Activated CD4-positive, alpha-beta memory T cell treated with anti-CD3 and anti-CD28 coated beads for 36 hours (primary cell): ENCODE measurements at regions not wholly inside any gene's neighbourhood (a gene's known extent, or its start where the extent isn't known, plus 50 kb on each side); places are given as distances from the start of the nearest gene placed in this dataset.

ENCODE experiments used
- CTCF ChIA-PET: fragments of 350-600 bp; sonication (Branson Sonifier 250); formaldehyde crosslinking; loops from one replicate; lab custom pipeline; 2021; ENCODE audit warnings: antibody characterized with exemption, inconsistent platforms; lab: Charles Lee
- POLR2A ChIA-PET: fragments of 350-600 bp; sonication (Branson Sonifier 250); formaldehyde crosslinking; loops from one replicate; lab custom pipeline; 2021; ENCODE audit warnings: antibody characterized with exemption; lab: Charles Lee
- DNase-seq: peaks from one replicate; pipeline ENCODE4 v3.0.0-alpha.2; 2020
- H3K27ac Mint-ChIP-seq: one replicate; pipeline ENCODE4 v1.8.0; 2021; ENCODE audit warnings: mixed read lengths
- H3K27me3 Mint-ChIP-seq: one replicate; pipeline ENCODE4 v1.8.0; 2021; ENCODE audit warnings: mixed read lengths
- H3K36me3 Mint-ChIP-seq: one replicate; pipeline ENCODE4 v1.8.0; 2021; ENCODE audit warnings: mixed read lengths
- H3K4me1 Mint-ChIP-seq: one replicate; pipeline ENCODE4 v1.8.0; 2021; ENCODE audit warnings: low read depth, mixed read lengths
- H3K4me3 Mint-ChIP-seq: one replicate; pipeline ENCODE4 v1.8.0; 2021; ENCODE audit warnings: mild to moderate bottlenecking, mixed read lengths
- H3K9me3 Mint-ChIP-seq: one replicate; pipeline ENCODE4 v1.8.0; 2021; ENCODE audit warnings: mixed read lengths
- intact Hi-C: fragments of 100-400 bp; cut with micrococcal nuclease; formaldehyde crosslinking; loops from one replicate; pipeline ENCODE4 v1.15.1; 2023

DNA sequence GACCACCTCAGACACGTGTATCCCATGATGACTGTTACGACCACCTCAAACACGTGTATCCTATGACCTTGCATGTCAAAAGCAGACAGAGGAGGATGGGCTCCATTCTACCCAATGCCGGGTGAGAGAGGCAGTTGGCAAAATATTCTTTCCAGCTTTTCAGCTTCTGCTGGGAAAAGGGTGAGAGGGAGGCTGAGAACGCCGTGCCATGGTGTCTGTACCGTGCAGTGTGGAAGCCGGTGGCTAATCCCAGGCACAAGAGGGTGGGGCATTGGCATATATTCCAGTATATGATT lies 1478.4 kb downstream of the TBC1D22A start:
- Mint-ChIP-seq H3K27me3 (no peaks in the 10 kb centered on the region), H3K4me3 (no peak overlapping the region), H3K27ac (no peak overlapping the region), H3K36me3 (no peaks in the 10 kb centered on the region), H3K4me1 (no peaks in the 10 kb centered on the region), H3K9me3 (no peaks in the 10 kb centered on the region)
- ChIA-PET POLR2A (no interaction called here), CTCF (no interaction called here)
- no peak for DNase-seq
- intact Hi-C loops, result no loop called here

DNA sequence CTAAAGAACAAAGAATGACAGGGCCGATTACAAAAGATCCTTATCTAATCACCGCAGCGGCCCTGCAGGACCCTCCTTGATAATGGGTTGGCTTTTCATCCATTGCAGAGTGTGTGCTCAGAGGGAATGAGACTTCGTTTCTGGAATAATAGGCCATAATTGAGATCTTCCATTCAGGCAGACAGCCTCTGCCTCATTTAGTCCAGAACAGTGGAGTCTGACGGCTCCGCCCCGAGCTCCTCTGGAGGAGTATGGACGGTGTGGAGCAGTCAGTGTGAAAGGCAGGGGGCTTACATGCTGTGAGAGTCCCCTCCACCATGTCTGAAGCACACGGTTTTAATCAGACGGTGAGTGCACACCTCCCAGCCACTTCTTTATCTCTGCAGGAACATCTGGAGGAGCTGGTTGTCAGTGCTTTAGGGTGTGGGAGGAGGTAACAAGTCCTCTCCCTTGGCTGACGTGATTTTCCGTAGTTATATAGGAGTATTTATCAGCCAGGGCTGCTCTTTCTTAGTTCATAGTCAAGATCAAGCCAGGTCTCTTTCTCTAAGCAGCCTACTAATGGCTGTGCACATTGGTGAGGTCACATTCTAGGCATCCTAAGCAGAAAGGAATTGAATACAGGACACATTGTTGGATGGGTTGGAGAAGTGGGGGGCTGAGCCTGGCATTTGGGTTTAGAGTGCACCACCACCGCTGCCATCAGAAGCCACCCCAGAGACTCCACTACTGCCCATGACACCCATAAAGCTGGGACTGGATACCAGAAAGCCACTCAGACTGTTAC lies 1477.9 kb downstream of the TBC1D22A start:
- no peaks in the 10 kb centered on the region for H3K9me3 Mint-ChIP-seq
- intact Hi-C loops, result no loop called here
- CTCF ChIA-PET, result no interaction called here
- POLR2A ChIA-PET, result no interaction called here
- DNase-seq, result no peak
- no peak overlapping the region for H3K4me3 Mint-ChIP-seq
- H3K27me3 Mint-ChIP-seq, result no peaks in the 10 kb centered on the region
- no peak overlapping the region for H3K27ac Mint-ChIP-seq
- no peaks in the 10 kb centered on the region for H3K36me3 Mint-ChIP-seq
- H3K4me1 Mint-ChIP-seq, result no peaks in the 10 kb centered on the region

DNA sequence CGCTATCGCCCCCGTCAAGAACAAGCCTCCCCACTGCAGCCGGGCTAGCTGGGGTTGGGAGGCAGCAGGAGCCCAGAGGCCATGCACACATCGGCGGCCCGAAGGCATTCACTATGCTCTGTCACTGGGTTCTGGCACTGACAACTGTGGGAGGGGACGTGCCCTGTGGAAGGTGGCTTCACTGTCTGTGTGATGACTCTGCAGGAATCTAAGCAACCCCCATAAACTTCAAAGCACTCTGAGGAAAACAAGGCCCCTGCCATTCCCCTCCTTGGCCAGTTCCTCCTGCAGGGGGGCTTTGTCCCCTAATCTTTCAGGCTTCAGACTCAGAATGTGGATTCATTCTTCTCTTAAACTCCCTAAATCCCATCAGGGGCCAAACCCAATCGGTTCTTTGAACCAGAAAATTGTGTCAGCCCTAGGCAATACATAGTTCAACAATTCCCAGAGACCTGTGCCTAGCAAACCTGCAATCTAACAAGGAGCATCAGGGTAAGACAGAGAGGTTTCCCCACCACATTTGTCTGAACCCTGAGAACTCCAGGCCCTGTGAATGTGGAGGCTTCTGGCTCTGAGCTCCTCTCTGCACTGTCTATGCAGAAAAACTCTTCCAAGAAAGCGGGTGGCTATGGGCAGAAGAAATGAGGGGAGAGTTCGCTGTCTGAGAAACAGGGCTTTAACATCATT lies 1477.2 kb downstream of the TBC1D22A start:
- H3K27me3 Mint-ChIP-seq, result no peaks in the 10 kb centered on the region
- no peaks in the 10 kb centered on the region for H3K4me1 Mint-ChIP-seq
- no peak for DNase-seq
- no peak overlapping the region for H3K4me3 Mint-ChIP-seq
- POLR2A ChIA-PET, result no interaction called here
- H3K27ac Mint-ChIP-seq, result no peak overlapping the region
- peaks cover 1% of the 10 kb centered on the region for H3K9me3 Mint-ChIP-seq
- CTCF ChIA-PET, result no interaction called here
- intact Hi-C loops, result no loop called here
- no peaks in the 10 kb centered on the region for H3K36me3 Mint-ChIP-seq

GRCh38 chr22:48238966-48239365 lies 1476.5 kb downstream of the TBC1D22A start:
- intact Hi-C loops, result no loop called here

DNA sequence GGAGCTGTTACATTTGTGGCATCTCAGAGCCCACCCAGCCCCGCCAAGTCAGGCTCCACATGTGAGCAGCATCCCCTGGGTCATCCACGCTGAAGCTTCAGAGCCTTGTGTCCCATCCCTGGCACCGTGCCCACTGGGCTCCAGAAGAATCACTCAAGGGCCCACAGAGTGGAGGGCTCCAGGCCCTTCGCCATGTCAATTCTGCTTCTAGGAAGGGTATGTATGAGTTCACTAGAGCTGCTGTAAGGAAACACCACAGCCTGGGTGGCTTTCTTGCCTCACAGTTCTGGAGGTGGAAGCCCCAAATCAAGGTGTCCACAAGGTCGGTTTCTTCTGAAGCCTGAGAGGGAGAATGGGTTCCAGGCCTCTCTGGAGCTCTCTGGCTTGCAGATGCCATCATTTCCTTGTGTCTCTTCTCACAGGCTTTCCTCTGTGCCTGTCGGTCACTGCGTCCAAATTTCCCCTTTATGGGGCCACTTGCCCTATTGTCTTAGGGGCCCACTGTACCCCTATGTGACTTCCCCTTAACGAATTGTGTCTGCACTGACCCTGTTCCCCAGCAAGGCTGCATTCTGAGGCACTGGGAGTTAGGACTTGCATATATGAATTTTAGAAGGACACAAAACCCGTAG lies 1476.0 kb downstream of the TBC1D22A start:
- intact Hi-C loops, result no loop called here
- Mint-ChIP-seq H3K4me3 (no peak overlapping the region), H3K9me3 (peaks cover 8% of the 10 kb centered on the region), H3K27ac (no peak overlapping the region), H3K4me1 (no peaks in the 10 kb centered on the region), H3K36me3 (no peaks in the 10 kb centered on the region), H3K27me3 (no peaks in the 10 kb centered on the region)
- POLR2A ChIA-PET, result no interaction called here
- CTCF ChIA-PET, result no interaction called here
- no peak for DNase-seq

More at GRCh38 chr22:48238966-48239365, 1476.5 kb downstream of the TBC1D22A start:
- no peak overlapping the region for H3K27ac Mint-ChIP-seq
- POLR2A ChIA-PET, result no interaction called here
- no peaks in the 10 kb centered on the region for H3K36me3 Mint-ChIP-seq
- no peaks in the 10 kb centered on the region for H3K27me3 Mint-ChIP-seq
- H3K4me1 Mint-ChIP-seq, result no peaks in the 10 kb centered on the region
- H3K9me3 Mint-ChIP-seq, result peaks cover 3% of the 10 kb centered on the region
- no peak overlapping the region for H3K4me3 Mint-ChIP-seq
- CTCF ChIA-PET, result no interaction called here
- no peak for DNase-seq

- DNase-seq, result no peak
- ChIA-PET POLR2A (no interaction called here), CTCF (no interaction called here)
- H3K36me3 Mint-ChIP-seq, result no peaks in the 10 kb centered on the region
- no peaks in the 10 kb centered on the region for H3K27me3 Mint-ChIP-seq
- intact Hi-C loops, result no loop called here
- no peak overlapping the region for H3K27ac Mint-ChIP-seq
- H3K4me3 Mint-ChIP-seq, result no peak overlapping the region
- no peaks in the 10 kb centered on the region for H3K4me1 Mint-ChIP-seq
- peaks cover 9% of the 10 kb centered on the region for H3K9me3 Mint-ChIP-seq
Measured at GRCh38 chr22:48237466-48238283, 1475.2 kb downstream of the TBC1D22A start.

GRCh38 chr22:48236261-48236660 lies 1473.8 kb downstream of the TBC1D22A start:
- no peaks in the 10 kb centered on the region for H3K36me3 Mint-ChIP-seq
- intact Hi-C loops, result no loop called here
- peaks cover 18% of the 10 kb centered on the region for H3K9me3 Mint-ChIP-seq
- CTCF ChIA-PET, result no interaction called here
- DNase-seq, result no peak
- no peak overlapping the region for H3K4me3 Mint-ChIP-seq
- H3K27me3 Mint-ChIP-seq, result no peaks in the 10 kb centered on the region
- no peaks in the 10 kb centered on the region for H3K4me1 Mint-ChIP-seq
- H3K27ac Mint-ChIP-seq, result no peak overlapping the region
- POLR2A ChIA-PET, result no interaction called here

- ChIA-PET POLR2A (no interaction called here), CTCF (no interaction called here)
- intact Hi-C loops, result no loop called here
- H3K4me1 Mint-ChIP-seq, result no peaks in the 10 kb centered on the region
- no peaks in the 10 kb centered on the region for H3K36me3 Mint-ChIP-seq
- H3K27ac Mint-ChIP-seq, result no peak overlapping the region
- no peaks in the 10 kb centered on the region for H3K27me3 Mint-ChIP-seq
- peaks cover 18% of the 10 kb centered on the region for H3K9me3 Mint-ChIP-seq
- H3K4me3 Mint-ChIP-seq, result no peak overlapping the region
- no peak for DNase-seq
Measured at GRCh38 chr22:48235744-48236143, 1473.3 kb downstream of the TBC1D22A start.

- no peak for DNase-seq
- no peaks in the 10 kb centered on the region for H3K4me1 Mint-ChIP-seq
- H3K27me3 Mint-ChIP-seq, result no peaks in the 10 kb centered on the region
- ChIA-PET POLR2A (no interaction called here), CTCF (no interaction called here)
- no peak overlapping the region for H3K4me3 Mint-ChIP-seq
- intact Hi-C loops, result no loop called here
- H3K9me3 Mint-ChIP-seq, result peaks cover 18% of the 10 kb centered on the region
- no peaks in the 10 kb centered on the region for H3K36me3 Mint-ChIP-seq
- no peak overlapping the region for H3K27ac Mint-ChIP-seq
Measured at GRCh38 chr22:48234011-48234410, 1471.6 kb downstream of the TBC1D22A start.

GRCh38 chr22:48233586-48233985 lies 1471.1 kb downstream of the TBC1D22A start:
- no peaks in the 10 kb centered on the region for H3K27me3 Mint-ChIP-seq
- intact Hi-C loops, result no loop called here
- no peak for DNase-seq
- peaks cover 18% of the 10 kb centered on the region for H3K9me3 Mint-ChIP-seq
- ChIA-PET POLR2A (no interaction called here), CTCF (no interaction called here)
- H3K36me3 Mint-ChIP-seq, result no peaks in the 10 kb centered on the region
- no peak overlapping the region for H3K27ac Mint-ChIP-seq
- H3K4me1 Mint-ChIP-seq, result no peaks in the 10 kb centered on the region
- no peak overlapping the region for H3K4me3 Mint-ChIP-seq

- Mint-ChIP-seq H3K9me3 (peaks cover 11% of the 10 kb centered on the region), H3K4me3 (no peak overlapping the region), H3K27me3 (peaks cover 3% of the 10 kb centered on the region), H3K4me1 (no peaks in the 10 kb centered on the region), H3K36me3 (no peaks in the 10 kb centered on the region), H3K27ac (no peak overlapping the region)
- no peak for DNase-seq
- intact Hi-C loops, result no loop called here
- ChIA-PET CTCF (no interaction called here), POLR2A (no interaction called here)
Measured at GRCh38 chr22:48228468-48228867, 1466.0 kb downstream of the TBC1D22A start.

- intact Hi-C loops, result no loop called here
- no peak overlapping the region for H3K4me3 Mint-ChIP-seq
- H3K36me3 Mint-ChIP-seq, result no peaks in the 10 kb centered on the region
- ChIA-PET CTCF (no interaction called here), POLR2A (no interaction called here)
- H3K9me3 Mint-ChIP-seq, result peaks cover 7% of the 10 kb centered on the region
- H3K27ac Mint-ChIP-seq, result no peak overlapping the region
- no peak for DNase-seq
- H3K27me3 Mint-ChIP-seq, result peaks cover 3% of the 10 kb centered on the region
- no peaks in the 10 kb centered on the region for H3K4me1 Mint-ChIP-seq
Measured at GRCh38 chr22:48227341-48228018, 1465.0 kb downstream of the TBC1D22A start.
